HCT116 (cell line): ENCODE measurements at regions not wholly inside any gene's neighbourhood (a gene's known extent, or its start where the extent isn't known, plus 50 kb on each side); places are given as distances from the start of the nearest gene placed in this dataset.
"Not testable (repeated sequence)": the region's sequence is repeated elsewhere in the genome, so short reads cannot be mapped to it uniquely, and the experiment has no call there.

Source experiments
- ATAC-seq: fragments of 200-7000 bp; cut with Tn5 transposase; 2 replicates; pipeline ENCODE4 v1.9.1; 2020; ENCODE audit warnings: mild to moderate bottlenecking, moderate library complexity
- BruUV-seq: library from RNA; stranded (reverse); fragments of 400-500 nt; replicated peaks from 2 replicates; lab custom pipeline; 2021; lab: Mats Ljungman, UMichigan
- CTCF ChIA-PET: fragments of 300-600 bp; sonication (Branson Sonifier 250); formaldehyde crosslinking; loops from one replicate; lab custom pipeline; 2021; ENCODE audit warnings: antibody characterized with exemption; lab: Charles Lee
- POLR2A ChIA-PET: fragments of 300-600, 350-600 bp; sonication (Branson Sonifier 250); formaldehyde crosslinking; loops from one replicate; lab custom pipeline; 2021; ENCODE audit warnings: antibody characterized with exemption; lab: Charles Lee
- RAD21 ChIA-PET, 2 experiments: fragments of 300-600 bp; sonication (Branson Sonifier 250); formaldehyde crosslinking; loops; one replicate each; lab custom pipeline; 2023; ENCODE audit warnings: low total read pairs in 2 of 2; ENCODE audit not compliant: uncharacterized antibody in 2 of 2, unreplicated experiment in 2 of 2, low non-redundant PET in 1 of 2; lab: Charles Lee
- DNase-seq: peaks from one replicate; pipeline ENCODE4 v3.0.0-alpha.2; 2010; ENCODE audit warnings: low read depth, low spot score
- H2AFZ ChIP-seq: fragments of 200-600 bp; shearing (Covaris generic), sonication (generic); 2 replicates; pipeline ENCODE4 v1.6.1; 2017; ENCODE audit warnings: low read depth, mixed run types, mixed read lengths, antibody characterized with exemption, low read length; ENCODE audit not compliant: poor library complexity, severe bottlenecking
- H3K27ac ChIP-seq: 2 replicates; pipeline ENCODE4 v1.5.1; 2012; ENCODE audit warnings: low read depth, low read length
- H3K27me3 ChIP-seq: fragments of 200-600 bp; sonication (generic); 2 replicates; pipeline ENCODE4 v1.6.1; 2016; ENCODE audit warnings: mixed run types, low read length, mixed read lengths; ENCODE audit not compliant: insufficient read depth
- H3K36me3 ChIP-seq, 2 experiments: fragments of 200-500 bp in 1 of 2; fragments of 200-600 bp in 1 of 2; sonication (Bioruptor generic) in 1 of 2; sonication (generic) in 1 of 2; 2 replicates each; pipeline versions ENCODE4 v1.5.1 to v1.6.1; 2014 to 2016; ENCODE audit warnings: low read length in 2 of 2, inconsistent platforms in 1 of 2, mixed read lengths in 1 of 2, mixed run types in 1 of 2; ENCODE audit not compliant: insufficient read depth in 2 of 2, control insufficient read depth in 1 of 2
- H3K4me1 ChIP-seq, 2 experiments: fragments of 200-600 bp in 1 of 2; sonication (generic) in 1 of 2; 2 replicates each; pipeline versions ENCODE4 v1.5.1 to v1.6.1; 2012 to 2017; ENCODE audit warnings: low read length in 2 of 2, inconsistent platforms in 1 of 2, mild to moderate bottlenecking in 1 of 2, mixed read lengths in 1 of 2, mixed run types in 1 of 2, moderate library complexity in 1 of 2; ENCODE audit not compliant: insufficient read depth in 2 of 2, control insufficient read depth in 1 of 2
- H3K4me2 ChIP-seq: fragments of 200-600 bp; sonication (generic); 2 replicates; pipeline ENCODE4 v1.6.1; 2017; ENCODE audit warnings: mixed run types, low read length, mixed read lengths
- H3K4me3 ChIP-seq, 2 experiments: fragments of 200-600 bp in 1 of 2; sonication (generic) in 1 of 2; replicated peaks in 1 of 2; 2 replicates each; pipeline ENCODE4 v1.5.1; 2011 to 2016; ENCODE audit warnings: low read length in 2 of 2, control low read depth in 1 of 2, low read depth in 1 of 2, mild to moderate bottlenecking in 1 of 2, mixed read lengths in 1 of 2, mixed run types in 1 of 2
- H3K79me2 ChIP-seq: fragments of 200-600 bp; sonication (generic); 2 replicates; pipeline ENCODE4 v1.6.1; 2017; ENCODE audit warnings: mild to moderate bottlenecking, mixed run types, low read length, moderate library complexity, mixed read lengths; ENCODE audit not compliant: insufficient read depth
- H3K9ac ChIP-seq: fragments of 200-600 bp; sonication (generic); 2 replicates; pipeline ENCODE4 v1.6.1; 2016; ENCODE audit warnings: low read length, mixed read lengths
- H3K9me2 ChIP-seq: fragments of 200-600 bp; sonication (generic), shearing (Covaris generic); 2 replicates; pipeline ENCODE4 v1.6.1; 2017; ENCODE audit warnings: mixed run types, mild to moderate bottlenecking, moderate library complexity; ENCODE audit not compliant: insufficient read depth
- H3K9me3 ChIP-seq, 2 experiments: fragments of 200-500 bp in 1 of 2; fragments of 200-600 bp in 1 of 2; sonication (Bioruptor generic) in 1 of 2; sonication (generic) in 1 of 2; 2 replicates each; pipeline ENCODE4 v1.6.1; 2014 to 2017; ENCODE audit warnings: low read length in 2 of 2, mixed read lengths in 2 of 2, inconsistent platforms in 1 of 2, low read depth in 1 of 2, mild to moderate bottlenecking in 1 of 2, mixed run types in 1 of 2, moderate library complexity in 1 of 2; ENCODE audit not compliant: control insufficient read depth in 1 of 2, insufficient read depth in 1 of 2
- H4K20me1 ChIP-seq: fragments of 200-600 bp; sonication (generic), shearing (Covaris generic); 2 replicates; pipeline ENCODE4 v1.6.1; 2017; ENCODE audit warnings: mixed run types, mild to moderate bottlenecking, moderate library complexity; ENCODE audit not compliant: insufficient read depth
- intact Hi-C: fragments of 100-400 bp; cut with micrococcal nuclease; formaldehyde crosslinking; loops from 2 replicates; pipeline ENCODE4 v1.10.0; 2022
- TF ChIP-seq, protein P1 (sequence below): IDR thresholded peaks from 2 replicates; pipeline ENCODE4 v1.6.1; 2012; ENCODE audit warnings: low read depth

DNA sequence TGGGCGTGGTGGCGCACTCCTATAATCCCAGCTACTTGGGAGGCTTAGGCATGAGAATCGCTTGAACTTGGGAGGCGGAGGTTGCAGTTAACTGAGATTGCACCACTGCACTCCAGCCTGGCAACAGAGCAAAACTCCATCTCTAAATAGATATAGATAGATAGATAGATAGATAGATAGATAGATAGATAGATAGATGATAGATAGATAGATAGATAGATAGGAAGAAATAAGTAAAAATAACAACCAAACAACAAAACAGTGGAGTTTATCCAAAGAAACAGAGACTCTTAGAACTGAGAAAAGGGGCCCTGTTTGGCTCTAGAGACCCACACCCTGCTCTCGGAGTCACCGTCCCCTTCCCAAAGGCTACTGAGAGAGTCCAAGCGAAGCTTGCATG is 158.7 kb upstream of the RIMBP3B start:
- H3K36me3 ChIP-seq, H2AFZ ChIP-seq, RAD21 ChIA-PET, BruUV-seq, H3K4me3 ChIP-seq, CTCF ChIA-PET, H3K9me2 ChIP-seq, H3K4me2 ChIP-seq, H3K9me3 ChIP-seq, H4K20me1 ChIP-seq, H3K27ac ChIP-seq, H3K27me3 ChIP-seq, H3K79me2 ChIP-seq, DNase-seq, H3K4me1 ChIP-seq, ATAC-seq, intact Hi-C loops, H3K9ac ChIP-seq, POLR2A ChIA-PET: not testable (repeated sequence)

DNA sequence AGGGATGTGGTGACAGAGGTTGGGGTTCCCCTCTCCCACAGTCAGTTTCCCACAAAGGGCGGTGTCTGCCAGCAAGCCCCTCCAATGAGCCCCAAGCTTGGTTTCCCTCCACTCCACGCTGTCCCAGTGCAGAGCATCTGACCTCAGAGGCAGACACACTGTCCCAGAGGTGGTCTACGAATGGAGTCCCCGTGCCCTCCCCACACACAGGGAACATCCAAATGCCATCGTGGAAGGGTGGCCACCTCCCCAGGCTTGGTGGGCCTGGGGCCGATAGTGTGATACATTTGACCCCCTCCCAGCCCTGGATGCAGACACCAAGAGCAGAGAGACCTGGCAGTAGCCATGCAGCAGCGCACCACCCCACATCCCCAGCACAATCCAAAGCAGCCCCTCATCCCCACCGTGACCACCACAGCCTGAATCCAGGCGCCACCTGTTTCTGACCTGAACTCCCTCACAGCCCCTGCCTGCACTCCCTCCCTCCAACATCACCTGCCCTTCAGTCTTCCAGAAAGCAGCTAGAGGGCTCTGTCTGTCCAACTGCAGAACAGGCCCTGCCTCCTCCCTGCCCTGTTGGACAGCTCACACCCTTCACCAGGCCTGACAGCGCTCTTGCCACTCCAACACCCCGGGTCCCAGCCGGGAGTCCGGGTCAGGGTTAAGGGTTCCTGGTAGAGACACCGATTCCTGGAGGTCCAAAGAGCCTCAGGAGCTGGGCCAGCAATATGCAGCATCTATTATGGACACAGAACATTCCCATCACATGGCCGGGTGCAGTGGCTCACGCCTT is 156.5 kb upstream of the RIMBP3B start:
- BruUV-seq, H3K27ac ChIP-seq, RAD21 ChIA-PET, H4K20me1 ChIP-seq, H3K4me1 ChIP-seq, POLR2A ChIA-PET, H3K4me2 ChIP-seq, H3K4me3 ChIP-seq, ATAC-seq, H3K9me2 ChIP-seq, H3K36me3 ChIP-seq, H2AFZ ChIP-seq, H3K9me3 ChIP-seq, intact Hi-C loops, H3K79me2 ChIP-seq, H3K27me3 ChIP-seq, CTCF ChIA-PET, H3K9ac ChIP-seq, DNase-seq: not testable (repeated sequence)
- TF ChIP-seq, protein P1, sequence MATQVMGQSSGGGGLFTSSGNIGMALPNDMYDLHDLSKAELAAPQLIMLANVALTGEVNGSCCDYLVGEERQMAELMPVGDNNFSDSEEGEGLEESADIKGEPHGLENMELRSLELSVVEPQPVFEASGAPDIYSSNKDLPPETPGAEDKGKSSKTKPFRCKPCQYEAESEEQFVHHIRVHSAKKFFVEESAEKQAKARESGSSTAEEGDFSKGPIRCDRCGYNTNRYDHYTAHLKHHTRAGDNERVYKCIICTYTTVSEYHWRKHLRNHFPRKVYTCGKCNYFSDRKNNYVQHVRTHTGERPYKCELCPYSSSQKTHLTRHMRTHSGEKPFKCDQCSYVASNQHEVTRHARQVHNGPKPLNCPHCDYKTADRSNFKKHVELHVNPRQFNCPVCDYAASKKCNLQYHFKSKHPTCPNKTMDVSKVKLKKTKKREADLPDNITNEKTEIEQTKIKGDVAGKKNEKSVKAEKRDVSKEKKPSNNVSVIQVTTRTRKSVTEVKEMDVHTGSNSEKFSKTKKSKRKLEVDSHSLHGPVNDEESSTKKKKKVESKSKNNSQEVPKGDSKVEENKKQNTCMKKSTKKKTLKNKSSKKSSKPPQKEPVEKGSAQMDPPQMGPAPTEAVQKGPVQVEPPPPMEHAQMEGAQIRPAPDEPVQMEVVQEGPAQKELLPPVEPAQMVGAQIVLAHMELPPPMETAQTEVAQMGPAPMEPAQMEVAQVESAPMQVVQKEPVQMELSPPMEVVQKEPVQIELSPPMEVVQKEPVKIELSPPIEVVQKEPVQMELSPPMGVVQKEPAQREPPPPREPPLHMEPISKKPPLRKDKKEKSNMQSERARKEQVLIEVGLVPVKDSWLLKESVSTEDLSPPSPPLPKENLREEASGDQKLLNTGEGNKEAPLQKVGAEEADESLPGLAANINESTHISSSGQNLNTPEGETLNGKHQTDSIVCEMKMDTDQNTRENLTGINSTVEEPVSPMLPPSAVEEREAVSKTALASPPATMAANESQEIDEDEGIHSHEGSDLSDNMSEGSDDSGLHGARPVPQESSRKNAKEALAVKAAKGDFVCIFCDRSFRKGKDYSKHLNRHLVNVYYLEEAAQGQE, result 0 out of 2 replicates have a peak, but pooled peaks have one; percentile 4

DNA sequence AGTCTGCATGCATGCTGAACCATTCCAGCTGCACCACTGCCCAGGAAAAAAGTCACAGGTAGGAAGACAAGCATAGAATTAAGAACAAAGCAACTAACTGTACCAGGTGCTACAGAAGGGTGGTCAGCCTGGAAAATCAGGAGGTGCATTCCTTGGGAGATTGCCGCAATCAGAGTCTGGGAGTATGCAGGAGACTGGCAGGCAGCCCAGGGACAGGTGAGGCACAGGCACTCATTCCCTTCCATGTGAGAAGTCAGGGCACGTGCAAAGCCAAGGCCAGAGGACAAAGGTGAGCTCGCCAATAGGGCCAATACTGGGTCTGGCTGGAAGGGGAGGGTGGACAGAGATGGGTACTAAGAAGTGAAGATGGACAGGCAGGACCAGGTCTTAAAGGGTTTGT is 132.1 kb upstream of the RIMBP3B start:
- H3K9me3 ChIP-seq, H2AFZ ChIP-seq, CTCF ChIA-PET, H3K79me2 ChIP-seq, RAD21 ChIA-PET, H3K27me3 ChIP-seq, intact Hi-C loops, H4K20me1 ChIP-seq, H3K4me3 ChIP-seq, H3K27ac ChIP-seq, H3K4me1 ChIP-seq, BruUV-seq, H3K4me2 ChIP-seq, POLR2A ChIA-PET, ATAC-seq, H3K36me3 ChIP-seq, H3K9ac ChIP-seq, H3K9me2 ChIP-seq, DNase-seq: not testable (repeated sequence)

DNA sequence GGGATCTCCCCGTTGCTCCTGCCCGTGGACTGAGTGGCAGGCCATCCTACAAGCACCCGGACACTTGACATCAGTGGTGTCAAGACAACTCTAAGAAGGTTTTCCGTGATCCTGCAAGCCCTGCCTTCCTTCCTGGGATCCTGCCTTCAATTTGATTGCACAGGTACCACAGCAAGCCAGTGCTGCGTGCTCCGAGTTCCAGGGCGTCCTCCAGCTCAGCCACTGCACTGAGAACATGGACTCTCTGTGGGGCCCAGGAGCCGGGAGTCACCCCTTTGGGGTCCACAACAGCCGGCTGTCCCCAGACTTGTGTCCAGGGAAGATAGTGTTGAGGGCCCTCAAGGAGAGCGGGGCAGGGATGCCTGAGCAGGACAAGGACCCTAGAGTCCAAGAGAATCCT is 100.9 kb upstream of the RIMBP3B start:
- POLR2A ChIA-PET, H3K4me3 ChIP-seq, ATAC-seq, H3K4me2 ChIP-seq, RAD21 ChIA-PET, H3K4me1 ChIP-seq, H3K9me3 ChIP-seq, H3K27ac ChIP-seq, H3K9ac ChIP-seq, DNase-seq, H3K9me2 ChIP-seq, H3K79me2 ChIP-seq, BruUV-seq, H3K27me3 ChIP-seq, CTCF ChIA-PET, H3K36me3 ChIP-seq, intact Hi-C loops, H2AFZ ChIP-seq, H4K20me1 ChIP-seq: not testable (repeated sequence)
